ENCODE measurements at regions not wholly inside any gene's neighbourhood (a gene's known extent, or its start where the extent isn't known, plus 50 kb on each side); places are given as distances from the start of the nearest gene placed in this dataset.
"Not testable (repeated sequence)": the region's sequence is repeated elsewhere in the genome, so short reads cannot be mapped to it uniquely, and the experiment has no call there.

DNA sequence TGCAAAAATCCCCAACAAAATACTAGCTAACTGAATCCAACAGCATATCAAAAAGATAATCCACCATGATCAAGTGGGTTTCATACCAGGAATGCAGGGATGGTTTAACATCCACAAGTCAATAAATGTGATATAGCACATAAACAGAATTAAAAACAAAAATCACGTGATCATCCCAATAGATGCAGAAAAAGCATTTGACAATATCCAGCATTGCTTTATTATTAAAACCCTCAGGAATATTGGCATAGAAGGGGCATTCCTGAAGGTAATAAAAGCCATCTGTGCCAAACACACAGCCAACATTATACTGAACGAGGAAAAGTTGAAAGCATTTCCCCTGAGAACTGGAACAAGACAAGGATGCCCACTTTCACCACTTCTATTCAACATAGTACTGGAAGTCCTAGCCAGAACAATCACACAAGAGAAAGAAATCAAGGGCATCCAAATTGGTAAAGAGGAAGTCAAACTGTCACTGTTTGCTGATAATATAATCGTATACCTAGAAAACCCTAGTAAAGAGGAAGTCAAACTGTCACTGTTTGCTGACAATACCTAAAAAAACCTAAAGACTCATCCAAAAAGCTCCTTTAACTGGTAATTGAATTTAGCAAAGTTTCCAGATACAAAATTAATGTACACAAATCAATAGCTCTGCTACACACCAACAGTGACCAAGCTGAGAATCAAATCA, 109.8 kb downstream of the RNASET2 start:
- H3K4me3 ChIP-seq (ENCODE audit: insufficient read depth, low read depth, low read length); H3K9me3 ChIP-seq (ENCODE audit: control insufficient read depth, low read length); H3K4me1 ChIP-seq (ENCODE audit: control insufficient read depth, insufficient read depth, low read length); H3K27me3 ChIP-seq (ENCODE audit: control insufficient read depth, insufficient read depth, low read length, poor library complexity, severe bottlenecking); H3K27ac ChIP-seq (ENCODE audit: insufficient read depth, low read depth, low read length, poor library complexity, severe bottlenecking); H3K36me3 ChIP-seq (ENCODE audit: control insufficient read depth, insufficient read depth, low read length): not testable (repeated sequence)
- WGBS, 2 experiments: 86 to 91% methylated on average over 3 of the region's 3 CpGs

DNA sequence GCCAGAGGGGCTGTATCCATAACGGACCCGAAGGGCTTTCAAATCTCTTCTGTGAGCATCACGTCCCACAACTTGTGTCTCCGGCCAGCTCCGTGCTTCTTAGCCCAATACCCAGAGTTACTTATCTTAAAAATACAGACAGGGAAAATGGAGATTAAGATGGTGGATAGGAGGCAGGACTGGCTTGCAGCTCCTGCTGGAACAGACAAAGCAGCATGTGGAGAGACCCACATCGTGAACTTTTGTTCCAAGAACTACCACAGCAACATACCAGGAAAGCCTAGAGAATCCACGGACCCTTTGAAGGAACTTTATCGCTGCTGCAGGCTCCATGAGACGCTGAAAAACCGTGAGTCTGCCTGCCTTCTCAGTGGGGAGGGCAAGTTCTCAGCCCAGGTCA, 113.7 kb downstream of the RNASET2 start:
- H3K4me1 ChIP-seq (ENCODE audit: control insufficient read depth, insufficient read depth, low read length): no peaks in the 10 kb centered on the region
- no peak overlapping the region for H3K4me3 ChIP-seq (ENCODE audit: insufficient read depth, low read depth, low read length)
- no peaks in the 10 kb centered on the region for H3K9me3 ChIP-seq (ENCODE audit: control insufficient read depth, low read length)
- H3K27ac ChIP-seq (ENCODE audit: insufficient read depth, low read depth, low read length, poor library complexity, severe bottlenecking): no peak overlapping the region
- no peaks in the 10 kb centered on the region for H3K27me3 ChIP-seq (ENCODE audit: control insufficient read depth, insufficient read depth, low read length, poor library complexity, severe bottlenecking)
- H3K36me3 ChIP-seq (ENCODE audit: control insufficient read depth, insufficient read depth, low read length): no peaks in the 10 kb centered on the region
- WGBS, 2 experiments: 93 to 95% methylated on average over 8 to 10 of the region's 10 CpGs

DNA sequence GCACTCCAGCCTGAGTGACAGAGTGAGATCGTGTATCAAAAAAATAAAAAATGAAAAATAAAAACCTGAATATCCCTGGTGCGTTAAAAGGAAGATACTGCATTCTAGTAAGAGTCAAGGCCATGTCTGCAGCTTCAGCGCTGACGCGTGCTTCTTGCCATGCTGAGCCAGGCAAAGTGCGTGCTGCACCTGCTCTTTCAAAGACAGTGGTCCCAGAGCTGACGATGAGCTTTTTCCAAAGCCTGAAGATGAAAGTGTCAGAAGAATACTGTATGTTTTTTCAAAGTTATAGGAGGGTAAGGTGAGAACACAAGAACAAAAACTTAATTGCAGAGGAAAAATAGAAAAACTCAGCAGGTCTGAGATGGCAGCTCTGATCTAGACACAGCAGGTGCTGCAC, 115.1 kb downstream of the RNASET2 start:
- no peaks in the 10 kb centered on the region for H3K36me3 ChIP-seq (ENCODE audit: control insufficient read depth, insufficient read depth, low read length)
- H3K27ac ChIP-seq (ENCODE audit: insufficient read depth, low read depth, low read length, poor library complexity, severe bottlenecking): no peak overlapping the region
- 95 to 98% methylated on average over 7 of the region's 7 CpGs for WGBS, 2 experiments
- H3K4me3 ChIP-seq (ENCODE audit: insufficient read depth, low read depth, low read length): no peak overlapping the region
- H3K4me1 ChIP-seq (ENCODE audit: control insufficient read depth, insufficient read depth, low read length): no peaks in the 10 kb centered on the region
- no peaks in the 10 kb centered on the region for H3K27me3 ChIP-seq (ENCODE audit: control insufficient read depth, insufficient read depth, low read length, poor library complexity, severe bottlenecking)
- no peaks in the 10 kb centered on the region for H3K9me3 ChIP-seq (ENCODE audit: control insufficient read depth, low read length)

DNA sequence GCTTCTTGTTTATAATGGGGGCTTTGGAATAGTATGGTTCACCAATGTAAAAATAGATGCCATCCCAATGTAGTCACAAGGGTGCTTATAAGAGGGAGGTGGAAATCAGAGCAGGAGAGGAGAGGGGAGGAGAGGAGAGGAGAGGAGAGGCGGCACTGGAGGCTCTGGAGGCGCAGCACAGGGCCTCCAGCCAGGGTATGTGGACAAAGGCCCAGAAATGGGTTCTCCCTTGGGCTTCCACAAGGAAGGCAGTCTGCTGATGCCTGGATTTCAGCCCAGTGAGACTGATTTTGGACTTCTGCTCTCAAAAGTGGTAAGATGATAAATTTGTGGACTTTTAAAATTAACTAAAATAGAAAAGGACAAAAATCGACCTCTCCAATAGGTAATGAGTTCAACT, 116.8 kb downstream of the RNASET2 start:
- WGBS, 2 experiments: 70 to 72% methylated on average over 2 to 3 of the region's 3 CpGs
- H3K4me3 ChIP-seq (ENCODE audit: insufficient read depth, low read depth, low read length): no peak overlapping the region

DNA sequence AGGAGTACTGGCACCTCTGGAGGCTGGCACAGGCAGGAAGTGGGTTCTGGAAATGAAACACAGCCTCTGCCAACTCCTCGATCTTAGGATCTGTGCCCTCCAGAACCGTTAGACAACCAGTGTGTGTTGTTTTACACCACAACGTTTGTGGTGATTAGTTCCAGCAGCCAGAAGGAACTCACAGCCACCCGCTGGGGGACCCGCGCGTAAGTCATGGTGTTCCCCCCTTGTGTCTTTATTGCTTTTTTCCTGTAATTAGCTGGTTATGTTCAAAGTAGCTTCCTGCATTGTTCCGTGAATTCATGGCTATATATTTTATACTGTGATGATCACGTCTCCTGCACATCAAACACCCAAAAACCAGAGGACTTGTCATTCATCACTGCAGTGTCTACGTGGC, 117.4 kb downstream of the RNASET2 start:
- H3K27me3 ChIP-seq (ENCODE audit: control insufficient read depth, insufficient read depth, low read length, poor library complexity, severe bottlenecking): no peaks in the 10 kb centered on the region
- 94 to 95% methylated on average over 10 of the region's 10 CpGs for WGBS, 2 experiments
- no peak overlapping the region for H3K27ac ChIP-seq (ENCODE audit: insufficient read depth, low read depth, low read length, poor library complexity, severe bottlenecking)
- H3K4me3 ChIP-seq (ENCODE audit: insufficient read depth, low read depth, low read length): no peak overlapping the region
- no peaks in the 10 kb centered on the region for H3K9me3 ChIP-seq (ENCODE audit: control insufficient read depth, low read length)
- H3K36me3 ChIP-seq (ENCODE audit: control insufficient read depth, insufficient read depth, low read length): no peaks in the 10 kb centered on the region
- no peaks in the 10 kb centered on the region for H3K4me1 ChIP-seq (ENCODE audit: control insufficient read depth, insufficient read depth, low read length)

More for the DNA sequence above, 116.8 kb downstream of the RNASET2 start:
- Histone ChIP-seq H3K4me1 (ENCODE audit: control insufficient read depth, insufficient read depth, low read length) (no peaks in the 10 kb centered on the region), H3K27me3 (ENCODE audit: control insufficient read depth, insufficient read depth, low read length, poor library complexity, severe bottlenecking) (no peaks in the 10 kb centered on the region), H3K9me3 (ENCODE audit: control insufficient read depth, low read length) (no peaks in the 10 kb centered on the region), H3K36me3 (ENCODE audit: control insufficient read depth, insufficient read depth, low read length) (no peaks in the 10 kb centered on the region), H3K27ac (ENCODE audit: insufficient read depth, low read depth, low read length, poor library complexity, severe bottlenecking) (no peak overlapping the region)

DNA sequence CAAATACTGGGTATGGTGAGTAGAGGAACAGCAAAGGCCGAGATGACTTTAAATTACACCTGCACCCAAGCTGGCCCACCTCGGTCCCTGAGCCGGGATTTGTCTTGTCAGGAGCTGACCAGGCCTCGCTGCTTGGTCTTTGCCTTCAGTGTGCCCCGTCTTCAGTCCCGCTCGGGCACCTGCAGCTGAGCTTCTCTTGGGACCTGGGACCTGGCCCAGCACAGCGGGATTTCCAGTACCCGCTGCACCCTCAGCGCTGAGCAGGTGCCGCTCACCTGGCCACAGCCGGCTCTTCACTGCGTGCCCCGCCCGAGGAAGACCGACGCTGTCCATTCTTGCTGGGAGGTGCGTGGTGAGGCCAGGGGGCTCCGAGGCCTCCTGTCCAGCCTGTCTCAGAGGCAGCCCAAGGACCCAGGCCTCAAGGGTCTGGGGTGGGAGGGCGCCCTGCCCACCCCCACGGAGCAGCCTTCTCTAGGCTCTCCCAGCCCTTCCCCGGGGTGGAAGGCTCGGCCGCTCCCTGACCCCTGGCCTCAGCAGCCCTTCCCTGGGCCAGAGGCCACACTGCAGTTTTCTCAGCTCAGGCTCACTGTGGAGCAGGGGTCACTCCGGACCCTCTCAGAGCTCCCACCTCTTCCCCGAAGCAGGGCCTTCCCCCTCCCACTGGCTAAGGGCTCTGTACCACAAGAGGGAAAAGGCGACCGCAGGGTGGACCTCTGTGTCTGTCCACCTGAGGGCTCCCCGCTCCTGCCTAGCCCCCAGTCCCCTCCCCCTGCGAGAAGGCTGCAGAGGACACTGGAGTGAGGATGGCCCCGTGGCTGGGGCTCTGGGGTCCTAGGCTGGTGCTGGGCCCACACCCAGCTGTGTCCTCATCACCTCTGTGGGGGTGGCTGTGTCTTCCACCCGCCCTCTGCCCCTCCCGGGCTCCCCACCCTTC, 119.3 kb downstream of the RNASET2 start:
- Histone ChIP-seq H3K27me3 (ENCODE audit: control insufficient read depth, insufficient read depth, low read length, poor library complexity, severe bottlenecking) (no peaks in the 10 kb centered on the region), H3K9me3 (ENCODE audit: control insufficient read depth, low read length) (no peaks in the 10 kb centered on the region), H3K27ac (ENCODE audit: insufficient read depth, low read depth, low read length, poor library complexity, severe bottlenecking) (no peak overlapping the region), H3K4me3 (ENCODE audit: insufficient read depth, low read depth, low read length) (no peak overlapping the region), H3K4me1 (ENCODE audit: control insufficient read depth, insufficient read depth, low read length) (no peaks in the 10 kb centered on the region), H3K36me3 (ENCODE audit: control insufficient read depth, insufficient read depth, low read length) (no peaks in the 10 kb centered on the region)
- WGBS, 2 experiments: 88 to 89% methylated on average over 33 of the region's 33 CpGs

DNA sequence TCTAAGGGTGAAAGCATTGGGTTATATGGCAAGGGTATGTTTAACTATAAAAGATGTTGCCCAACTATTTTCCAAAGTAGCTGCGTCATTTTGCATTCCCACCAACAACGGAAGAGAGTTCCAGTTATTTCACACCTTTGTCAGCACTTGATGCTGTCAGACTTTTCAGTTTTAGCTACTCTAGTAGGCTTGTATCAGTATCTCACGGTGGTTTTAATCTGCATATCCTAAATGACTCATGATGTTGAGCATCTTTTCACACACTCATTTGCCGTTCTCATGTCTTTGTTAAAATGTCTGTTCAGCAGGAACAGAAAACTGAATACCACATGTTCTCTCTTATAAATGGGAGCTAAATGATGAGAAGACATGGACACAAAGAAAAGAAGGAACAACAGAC, 122.3 kb downstream of the RNASET2 start:
- WGBS, 2 experiments: 87 to 92% methylated on average over 4 of the region's 4 CpGs
- H3K4me1 ChIP-seq (ENCODE audit: control insufficient read depth, insufficient read depth, low read length): no peaks in the 10 kb centered on the region
- no peak overlapping the region for H3K27ac ChIP-seq (ENCODE audit: insufficient read depth, low read depth, low read length, poor library complexity, severe bottlenecking)
- H3K36me3 ChIP-seq (ENCODE audit: control insufficient read depth, insufficient read depth, low read length): no peaks in the 10 kb centered on the region
- no peak overlapping the region for H3K4me3 ChIP-seq (ENCODE audit: insufficient read depth, low read depth, low read length)
- H3K9me3 ChIP-seq (ENCODE audit: control insufficient read depth, low read length): no peaks in the 10 kb centered on the region
- no peaks in the 10 kb centered on the region for H3K27me3 ChIP-seq (ENCODE audit: control insufficient read depth, insufficient read depth, low read length, poor library complexity, severe bottlenecking)

GRCh38 chr6:166830891-166831363, 125.4 kb downstream of the RNASET2 start:
- no peaks in the 10 kb centered on the region for H3K36me3 ChIP-seq (ENCODE audit: control insufficient read depth, insufficient read depth, low read length)
- H3K9me3 ChIP-seq (ENCODE audit: control insufficient read depth, low read length): no peaks in the 10 kb centered on the region
- H3K4me3 ChIP-seq (ENCODE audit: insufficient read depth, low read depth, low read length): no peak overlapping the region
- no peaks in the 10 kb centered on the region for H3K27me3 ChIP-seq (ENCODE audit: control insufficient read depth, insufficient read depth, low read length, poor library complexity, severe bottlenecking)
- H3K27ac ChIP-seq (ENCODE audit: insufficient read depth, low read depth, low read length, poor library complexity, severe bottlenecking): no peak overlapping the region
- no peaks in the 10 kb centered on the region for H3K4me1 ChIP-seq (ENCODE audit: control insufficient read depth, insufficient read depth, low read length)
- WGBS, 2 experiments: 90 to 92% methylated on average over 10 of the region's 10 CpGs

DNA sequence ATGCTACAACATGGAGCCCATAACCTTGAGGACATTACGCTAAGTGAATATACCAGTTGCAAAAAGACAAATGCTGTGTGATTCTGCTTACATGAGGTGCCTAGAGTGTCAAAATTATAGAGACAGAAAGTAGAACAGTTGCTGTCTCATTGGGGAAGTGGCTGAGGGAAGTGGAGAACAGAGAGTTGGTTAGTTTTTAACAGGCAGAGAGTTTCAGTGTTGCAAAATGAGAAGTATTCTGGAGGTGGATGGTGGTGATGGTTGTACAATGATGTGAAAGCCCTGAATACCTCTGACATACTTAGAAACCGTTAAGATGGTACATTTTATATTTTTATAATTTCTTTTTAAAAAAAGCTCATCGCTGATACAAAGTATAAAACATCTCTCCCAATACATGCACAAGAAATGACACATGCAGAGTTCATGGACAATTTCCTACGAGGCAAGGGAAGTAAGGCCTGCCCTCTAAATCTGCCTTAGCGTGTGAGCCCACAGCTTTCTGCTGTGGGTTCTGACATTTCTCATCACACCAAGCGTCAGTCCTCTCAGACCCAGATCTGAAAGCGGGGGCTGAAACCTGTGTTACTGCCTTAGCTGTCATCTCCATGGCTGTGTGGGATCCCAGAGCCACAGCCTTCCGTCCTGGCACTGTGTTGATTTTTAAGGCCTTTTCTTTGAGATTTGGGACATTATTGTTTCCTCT, 126.0 kb downstream of the RNASET2 start:
- H3K4me3 ChIP-seq (ENCODE audit: insufficient read depth, low read depth, low read length): no peak overlapping the region
- H3K9me3 ChIP-seq (ENCODE audit: control insufficient read depth, low read length): no peaks in the 10 kb centered on the region
- no peaks in the 10 kb centered on the region for H3K4me1 ChIP-seq (ENCODE audit: control insufficient read depth, insufficient read depth, low read length)
- no peaks in the 10 kb centered on the region for H3K36me3 ChIP-seq (ENCODE audit: control insufficient read depth, insufficient read depth, low read length)
- H3K27me3 ChIP-seq (ENCODE audit: control insufficient read depth, insufficient read depth, low read length, poor library complexity, severe bottlenecking): no peaks in the 10 kb centered on the region
- H3K27ac ChIP-seq (ENCODE audit: insufficient read depth, low read depth, low read length, poor library complexity, severe bottlenecking): no peak overlapping the region
- 82 to 85% methylated on average over 6 to 7 of the region's 8 CpGs for WGBS, 2 experiments

DNA sequence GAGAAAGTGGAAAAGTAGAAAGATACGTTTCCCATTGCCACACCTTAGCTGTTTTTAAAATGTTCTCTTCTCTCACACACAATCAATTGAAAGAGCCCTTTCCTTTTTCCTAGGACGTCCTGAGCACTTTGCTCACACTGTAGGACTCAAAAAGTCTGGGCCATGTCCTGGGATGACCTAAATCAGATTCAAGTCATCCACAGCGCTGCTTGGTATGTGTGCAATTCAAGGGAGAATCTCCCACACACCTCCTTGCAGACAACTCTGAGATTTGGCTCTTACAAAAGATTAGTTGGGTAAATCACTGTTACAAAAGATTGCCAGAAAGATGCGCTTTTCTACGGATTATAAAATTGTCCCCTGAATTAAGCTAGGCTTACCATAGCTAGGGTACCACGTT, 130.1 kb downstream of the RNASET2 start:
- H3K4me3 ChIP-seq (ENCODE audit: insufficient read depth, low read depth, low read length): no peak overlapping the region
- H3K27ac ChIP-seq (ENCODE audit: insufficient read depth, low read depth, low read length, poor library complexity, severe bottlenecking): no peak overlapping the region
- H3K4me1 ChIP-seq (ENCODE audit: control insufficient read depth, insufficient read depth, low read length): no peaks in the 10 kb centered on the region
- 92 to 95% methylated on average over 6 of the region's 6 CpGs for WGBS, 2 experiments
- no peaks in the 10 kb centered on the region for H3K9me3 ChIP-seq (ENCODE audit: control insufficient read depth, low read length)
- no peaks in the 10 kb centered on the region for H3K36me3 ChIP-seq (ENCODE audit: control insufficient read depth, insufficient read depth, low read length)
- no peaks in the 10 kb centered on the region for H3K27me3 ChIP-seq (ENCODE audit: control insufficient read depth, insufficient read depth, low read length, poor library complexity, severe bottlenecking)

Measured in ectodermal cell (in vitro differentiated cells).